ENCODE measurements at regions not wholly inside any gene's neighbourhood (a gene's known extent, or its start where the extent isn't known, plus 50 kb on each side); places are given as distances from the start of the nearest gene placed in this dataset.

DNA sequence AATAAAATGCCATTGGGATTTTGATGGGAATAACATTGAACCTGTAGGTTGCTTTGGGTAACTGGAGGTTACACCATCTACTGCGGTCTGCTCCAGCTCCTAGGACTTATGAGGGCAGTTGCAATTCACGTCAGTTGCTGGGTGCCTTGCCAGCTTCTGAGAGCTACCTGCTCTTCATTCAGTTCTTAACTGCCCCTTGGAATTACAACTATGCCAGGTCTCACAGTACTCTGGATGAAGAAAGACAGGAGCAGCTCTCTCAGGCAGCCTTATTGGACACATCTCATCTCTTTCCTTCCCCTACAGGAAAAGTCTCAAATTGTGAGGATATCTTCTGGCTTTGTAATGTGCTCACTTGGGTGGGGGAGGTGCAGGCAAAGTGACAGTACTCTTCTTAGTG is 1643.3 kb downstream of the GRIK2 start:
- DNase-seq (no peak), ATAC-seq (ENCODE audit: low FRiP score) (no peak)
- H3K27me3 ChIP-seq (ENCODE audit: control insufficient read depth in 1 of 2, insufficient read depth in 2 of 2, low read length in 1 of 2), result no peaks in the 10 kb centered on the region
- H3K4me3 ChIP-seq (ENCODE audit: low read length in 2 of 2), result no peak overlapping the region
- no peaks in the 10 kb centered on the region for H3K9me3 ChIP-seq (ENCODE audit: control insufficient read depth, low read length)
- H3K4me1 ChIP-seq (ENCODE audit: control insufficient read depth in 1 of 2, insufficient read depth in 2 of 2, low read length in 2 of 2), result no peaks in the 10 kb centered on the region
- intact Hi-C loops (cut with DNase I), result no loop called here
- no peak overlapping the region for H3K27ac ChIP-seq (ENCODE audit: low read depth in 1 of 2, low read length in 2 of 2)
- no peaks in the 10 kb centered on the region for H3K36me3 ChIP-seq (ENCODE audit: control insufficient read depth in 1 of 2, insufficient read depth in 2 of 2, low read length in 1 of 2)
- WGBS, 2 donors, result 72 to 75% methylated on average over 2 of the region's 2 CpGs

GRCh38 chr6:103027271-103027931 is 1633.9 kb downstream of the GRIK2 start:
- 71% methylated on average over 7 of the region's 7 CpGs for WGBS, 2 donors
- no peak overlapping the region for H3K27ac ChIP-seq (ENCODE audit: low read depth in 1 of 2, low read length in 2 of 2)
- no peaks in the 10 kb centered on the region for H3K9me3 ChIP-seq (ENCODE audit: control insufficient read depth, low read length)
- H3K4me1 ChIP-seq (ENCODE audit: control insufficient read depth in 1 of 2, insufficient read depth in 2 of 2, low read length in 2 of 2), result no peaks in the 10 kb centered on the region
- no peaks in the 10 kb centered on the region for H3K27me3 ChIP-seq (ENCODE audit: control insufficient read depth in 1 of 2, insufficient read depth in 2 of 2, low read length in 1 of 2)
- intact Hi-C loops (cut with DNase I), result no loop called here
- H3K36me3 ChIP-seq (ENCODE audit: control insufficient read depth in 1 of 2, insufficient read depth in 2 of 2, low read length in 1 of 2), result no peaks in the 10 kb centered on the region
- ATAC-seq (ENCODE audit: low FRiP score) (no peak), DNase-seq (no peak)
- no peak overlapping the region for H3K4me3 ChIP-seq (ENCODE audit: low read length in 2 of 2)

GRCh38 chr6:103018426-103018825 is 1624.9 kb downstream of the GRIK2 start:
- no peaks in the 10 kb centered on the region for H3K36me3 ChIP-seq (ENCODE audit: control insufficient read depth in 1 of 2, insufficient read depth in 2 of 2, low read length in 1 of 2)
- ATAC-seq (ENCODE audit: low FRiP score), result no peak
- 93 to 95% methylated on average over 7 of the region's 7 CpGs for WGBS, 2 donors

DNA sequence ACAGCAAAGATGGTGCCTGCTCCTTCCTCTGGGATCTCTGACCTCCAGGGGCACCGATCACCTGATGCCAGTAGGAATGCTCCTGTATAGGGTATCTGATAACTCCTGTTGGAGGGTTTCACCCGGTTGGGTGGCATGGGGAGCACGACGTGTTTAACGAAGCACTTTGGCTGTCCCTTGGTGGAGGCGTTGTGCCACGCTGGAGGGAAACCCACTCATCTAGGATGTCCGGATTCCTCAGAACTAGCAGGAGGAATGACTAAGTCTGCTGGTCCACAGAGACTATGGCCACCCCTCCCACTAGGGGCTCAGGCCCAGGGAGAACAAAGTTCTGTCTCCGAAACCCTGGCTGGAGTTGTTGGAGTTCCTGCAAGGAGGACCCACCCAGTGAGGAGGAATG is 1624.4 kb downstream of the GRIK2 start:
- ATAC-seq (ENCODE audit: low FRiP score) (no peak), DNase-seq (peak in 1 of 2 donors; percentile 24)
- H3K27me3 ChIP-seq (ENCODE audit: control insufficient read depth in 1 of 2, insufficient read depth in 2 of 2, low read length in 1 of 2), result no peaks in the 10 kb centered on the region
- no peak overlapping the region for H3K27ac ChIP-seq (ENCODE audit: low read depth in 1 of 2, low read length in 2 of 2)
- no peaks in the 10 kb centered on the region for H3K4me1 ChIP-seq (ENCODE audit: control insufficient read depth in 1 of 2, insufficient read depth in 2 of 2, low read length in 2 of 2)
- H3K36me3 ChIP-seq (ENCODE audit: control insufficient read depth in 1 of 2, insufficient read depth in 2 of 2, low read length in 1 of 2), result no peaks in the 10 kb centered on the region
- 96 to 98% methylated on average over 9 of the region's 9 CpGs for WGBS, 2 donors
- H3K9me3 ChIP-seq (ENCODE audit: control insufficient read depth, low read length), result peaks cover 2% of the 10 kb centered on the region
- no peak overlapping the region for H3K4me3 ChIP-seq (ENCODE audit: low read length in 2 of 2)
- intact Hi-C loops (cut with DNase I), result no loop called here

More at GRCh38 chr6:103018426-103018825, 1624.9 kb downstream of the GRIK2 start:
- intact Hi-C loops (cut with DNase I), result no loop called here
- H3K4me1 ChIP-seq (ENCODE audit: control insufficient read depth in 1 of 2, insufficient read depth in 2 of 2, low read length in 2 of 2), result no peaks in the 10 kb centered on the region
- H3K4me3 ChIP-seq (ENCODE audit: low read length in 2 of 2), result no peak overlapping the region
- no peaks in the 10 kb centered on the region for H3K27me3 ChIP-seq (ENCODE audit: control insufficient read depth in 1 of 2, insufficient read depth in 2 of 2, low read length in 1 of 2)
- DNase-seq, result no peak
- H3K9me3 ChIP-seq (ENCODE audit: control insufficient read depth, low read length), result peaks cover 2% of the 10 kb centered on the region
- H3K27ac ChIP-seq (ENCODE audit: low read depth in 1 of 2, low read length in 2 of 2), result no peak overlapping the region

DNA sequence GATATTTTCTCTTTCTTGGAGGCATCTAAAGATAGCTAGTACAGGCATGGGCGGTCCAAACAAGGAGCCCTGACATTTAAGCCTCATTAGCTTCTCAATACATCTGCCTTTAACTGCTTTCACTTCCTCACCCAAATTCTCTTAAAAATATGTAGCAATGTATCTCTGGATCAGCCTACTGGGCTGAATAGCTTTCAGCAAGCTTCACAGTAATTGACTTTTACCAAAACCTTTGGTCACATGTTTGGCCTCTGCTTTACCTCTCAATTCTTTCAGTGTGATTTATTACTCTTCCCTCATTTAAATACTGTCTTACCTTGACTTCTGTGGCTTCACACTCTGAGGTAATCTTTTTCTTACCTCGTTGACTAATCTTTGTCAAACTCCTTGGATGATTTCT is 1618.1 kb downstream of the GRIK2 start:
- no peak overlapping the region for H3K4me3 ChIP-seq (ENCODE audit: low read length in 2 of 2)

DNA sequence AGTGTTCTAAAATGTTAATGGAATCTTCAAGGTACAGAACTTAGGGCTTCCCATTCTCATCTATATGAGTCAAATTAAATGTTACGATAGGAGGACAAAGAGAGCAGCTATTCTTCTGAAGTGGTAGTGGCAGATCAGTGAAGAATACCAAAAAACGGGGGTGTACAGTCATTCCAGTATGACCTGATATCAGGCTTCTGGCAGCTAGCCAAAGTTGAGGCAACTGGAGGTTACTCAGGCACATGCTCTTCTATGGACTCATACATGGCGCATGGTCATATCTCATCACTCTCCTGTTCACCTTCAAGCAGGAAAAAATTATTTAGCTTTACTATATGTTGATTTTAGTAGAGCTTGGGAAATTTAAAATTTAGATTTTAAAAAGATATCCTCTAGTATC is 1608.8 kb downstream of the GRIK2 start:
- no peaks in the 10 kb centered on the region for H3K27me3 ChIP-seq (ENCODE audit: control insufficient read depth in 1 of 2, insufficient read depth in 2 of 2, low read length in 1 of 2)
- H3K36me3 ChIP-seq (ENCODE audit: control insufficient read depth in 1 of 2, insufficient read depth in 2 of 2, low read length in 1 of 2), result no peaks in the 10 kb centered on the region
- H3K27ac ChIP-seq (ENCODE audit: low read depth in 1 of 2, low read length in 2 of 2), result no peak overlapping the region
- no peaks in the 10 kb centered on the region for H3K9me3 ChIP-seq (ENCODE audit: control insufficient read depth, low read length)
- intact Hi-C loops (cut with DNase I), result no loop called here
- H3K4me3 ChIP-seq (ENCODE audit: low read length in 2 of 2), result no peak overlapping the region
- WGBS, 2 donors, result 79 to 83% methylated on average over 3 of the region's 3 CpGs
- H3K4me1 ChIP-seq (ENCODE audit: control insufficient read depth in 1 of 2, insufficient read depth in 2 of 2, low read length in 2 of 2), result no peaks in the 10 kb centered on the region
- DNase-seq, result no peak
- no peak for ATAC-seq (ENCODE audit: low FRiP score)

More for the DNA sequence above, 1618.1 kb downstream of the GRIK2 start:
- Histone ChIP-seq H3K4me1 (ENCODE audit: control insufficient read depth in 1 of 2, insufficient read depth in 2 of 2, low read length in 2 of 2) (no peaks in the 10 kb centered on the region), H3K36me3 (ENCODE audit: control insufficient read depth in 1 of 2, insufficient read depth in 2 of 2, low read length in 1 of 2) (no peaks in the 10 kb centered on the region), H3K27ac (ENCODE audit: low read depth in 1 of 2, low read length in 2 of 2) (no peak overlapping the region), H3K9me3 (ENCODE audit: control insufficient read depth, low read length) (no peaks in the 10 kb centered on the region), H3K27me3 (ENCODE audit: control insufficient read depth in 1 of 2, insufficient read depth in 2 of 2, low read length in 1 of 2) (no peaks in the 10 kb centered on the region)
- intact Hi-C loops (cut with DNase I), result no loop called here
- DNase-seq (no peak), ATAC-seq (ENCODE audit: low FRiP score) (no peak)
- 59 to 73% methylated on average over 2 of the region's 2 CpGs for WGBS, 2 donors

DNA sequence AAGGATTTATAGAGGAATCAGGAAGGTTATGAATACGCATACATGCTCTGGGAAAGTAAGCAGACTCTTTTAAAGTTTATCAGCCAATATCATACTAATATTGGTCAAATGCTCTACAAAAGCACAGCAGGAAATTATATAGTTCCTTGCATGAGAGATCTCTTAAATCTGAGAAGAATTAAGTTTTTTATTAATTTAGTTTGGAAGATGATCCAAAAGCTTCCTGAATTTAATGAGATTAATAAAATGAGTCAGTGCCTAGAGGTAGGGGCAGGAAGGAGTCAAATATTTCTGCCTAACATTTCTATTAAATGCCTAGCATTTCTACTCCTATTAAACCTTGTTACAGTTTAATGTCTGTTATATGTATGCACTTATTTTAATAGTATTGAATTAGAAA is 1608.2 kb downstream of the GRIK2 start:
- ATAC-seq (ENCODE audit: low FRiP score) (no peak), DNase-seq (no peak)
- Histone ChIP-seq H3K27ac (ENCODE audit: low read depth in 1 of 2, low read length in 2 of 2) (no peak overlapping the region), H3K9me3 (ENCODE audit: control insufficient read depth, low read length) (no peaks in the 10 kb centered on the region), H3K4me3 (ENCODE audit: low read length in 2 of 2) (no peak overlapping the region), H3K4me1 (ENCODE audit: control insufficient read depth in 1 of 2, insufficient read depth in 2 of 2, low read length in 2 of 2) (no peaks in the 10 kb centered on the region), H3K36me3 (ENCODE audit: control insufficient read depth in 1 of 2, insufficient read depth in 2 of 2, low read length in 1 of 2) (no peaks in the 10 kb centered on the region), H3K27me3 (ENCODE audit: control insufficient read depth in 1 of 2, insufficient read depth in 2 of 2, low read length in 1 of 2) (no peaks in the 10 kb centered on the region)
- WGBS, 2 donors, result 75 to 84% methylated on average over 1 of the region's 1 CpG
- intact Hi-C loops (cut with DNase I), result no loop called here

DNA sequence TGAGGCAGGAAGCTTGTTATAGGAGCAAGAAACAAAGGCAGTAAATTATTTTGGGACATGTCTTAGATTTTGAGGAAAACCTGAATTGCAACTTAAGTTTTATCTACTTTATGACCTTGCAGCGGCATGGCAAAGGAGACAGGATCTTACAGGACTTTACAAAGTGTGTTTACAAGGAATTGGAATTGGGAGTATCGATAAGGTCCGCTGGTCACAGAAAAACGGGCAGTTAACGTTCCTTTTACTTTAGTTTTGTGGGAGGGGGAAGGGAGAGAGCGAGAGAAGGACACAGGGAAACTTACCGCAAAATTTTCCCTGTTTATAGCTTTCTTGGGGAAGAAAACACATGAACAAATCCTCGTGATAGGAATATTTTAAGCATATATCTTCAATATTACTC is 1607.2 kb downstream of the GRIK2 start:
- DNase-seq (no peak), ATAC-seq (ENCODE audit: low FRiP score) (no peak)
- Histone ChIP-seq H3K4me3 (ENCODE audit: low read length in 2 of 2) (no peak overlapping the region), H3K27ac (ENCODE audit: low read depth in 1 of 2, low read length in 2 of 2) (no peak overlapping the region), H3K9me3 (ENCODE audit: control insufficient read depth, low read length) (no peaks in the 10 kb centered on the region), H3K27me3 (ENCODE audit: control insufficient read depth in 1 of 2, insufficient read depth in 2 of 2, low read length in 1 of 2) (no peaks in the 10 kb centered on the region), H3K4me1 (ENCODE audit: control insufficient read depth in 1 of 2, insufficient read depth in 2 of 2, low read length in 2 of 2) (no peaks in the 10 kb centered on the region), H3K36me3 (ENCODE audit: control insufficient read depth in 1 of 2, insufficient read depth in 2 of 2, low read length in 1 of 2) (no peaks in the 10 kb centered on the region)
- intact Hi-C loops (cut with DNase I), result no loop called here
- WGBS, 2 donors, result 50% methylated on average over 8 of the region's 8 CpGs

DNA sequence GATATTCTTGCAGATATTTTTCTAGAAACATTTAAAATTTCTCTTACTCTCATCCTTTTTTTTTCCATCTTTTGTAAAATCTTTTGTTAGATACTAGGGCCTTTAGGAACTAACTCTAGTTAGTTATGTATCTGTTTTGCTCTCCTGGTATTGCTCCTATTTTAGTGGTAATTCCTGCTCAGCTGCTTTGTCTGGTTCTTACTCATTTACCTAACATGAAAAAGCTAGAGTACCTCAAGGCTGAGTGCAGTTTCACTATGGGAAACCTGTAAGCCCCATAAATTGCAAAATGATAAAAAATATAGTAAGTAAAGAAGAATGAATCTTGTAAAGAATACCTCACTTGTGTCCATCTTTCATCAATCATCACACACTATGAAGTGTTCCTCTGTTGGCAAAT is 1602.0 kb downstream of the GRIK2 start:
- intact Hi-C loops (cut with DNase I), result no loop called here
- H3K4me3 ChIP-seq (ENCODE audit: low read length in 2 of 2), result no peak overlapping the region
- no peaks in the 10 kb centered on the region for H3K27me3 ChIP-seq (ENCODE audit: control insufficient read depth in 1 of 2, insufficient read depth in 2 of 2, low read length in 1 of 2)
- DNase-seq (no peak), ATAC-seq (ENCODE audit: low FRiP score) (no peak)
- H3K27ac ChIP-seq (ENCODE audit: low read depth in 1 of 2, low read length in 2 of 2), result no peak overlapping the region
- H3K9me3 ChIP-seq (ENCODE audit: control insufficient read depth, low read length), result no peaks in the 10 kb centered on the region
- H3K36me3 ChIP-seq (ENCODE audit: control insufficient read depth in 1 of 2, insufficient read depth in 2 of 2, low read length in 1 of 2), result no peaks in the 10 kb centered on the region
- no peaks in the 10 kb centered on the region for H3K4me1 ChIP-seq (ENCODE audit: control insufficient read depth in 1 of 2, insufficient read depth in 2 of 2, low read length in 2 of 2)
